Panc1 (cell line): ENCODE measurements at regions not wholly inside any gene's neighbourhood (a gene's known extent, or its start where the extent isn't known, plus 50 kb on each side); places are given as distances from the start of the nearest gene placed in this dataset.

Experiments used
- ATAC-seq: fragments of 200-7000 bp; cut with Tn5 transposase; 2 replicates; pipeline ENCODE4 v1.9.1; 2020; ENCODE audit warnings: mild to moderate bottlenecking, moderate library complexity
- BruUV-seq: library from RNA; stranded (reverse); fragments of 400-500 nt; replicated peaks from 2 replicates; lab custom pipeline; 2021; lab: Mats Ljungman, UMichigan
- CTCF ChIA-PET: fragments of 300-600 bp; sonication (Branson Sonifier 250); formaldehyde crosslinking; loops from one replicate; lab custom pipeline; 2022; ENCODE audit warnings: antibody characterized with exemption; lab: Charles Lee
- POLR2A ChIA-PET: fragments of 300-600 bp; sonication (Branson Sonifier 250); formaldehyde crosslinking; loops from one replicate; lab custom pipeline; 2022; ENCODE audit warnings: antibody characterized with exemption; lab: Charles Lee
- DNase-seq: peaks from one replicate; pipeline ENCODE4 v3.0.0-alpha.2; 2010; ENCODE audit warnings: low read depth, low spot score
- H3K27ac ChIP-seq: 2 replicates; pipeline ENCODE4 v1.5.1; 2011; ENCODE audit warnings: mild to moderate bottlenecking, low read length, inconsistent platforms
- H3K27me3 ChIP-seq: fragments of 200-500 bp; sonication (Bioruptor generic); 2 replicates; pipeline ENCODE4 v1.6.0; 2014; ENCODE audit warnings: low read length, inconsistent platforms; ENCODE audit not compliant: control insufficient read depth, insufficient read depth
- H3K36me3 ChIP-seq: fragments of 200-500 bp; sonication (Bioruptor generic); 2 replicates; pipeline ENCODE4 v1.5.1; 2014; ENCODE audit warnings: inconsistent platforms, mild to moderate bottlenecking, low read length, moderate library complexity; ENCODE audit not compliant: control insufficient read depth, insufficient read depth
- H3K4me1 ChIP-seq: 2 replicates; pipeline ENCODE4 v1.5.1; 2011; ENCODE audit warnings: inconsistent platforms, mild to moderate bottlenecking, low read length, moderate library complexity; ENCODE audit not compliant: control insufficient read depth, insufficient read depth
- H3K4me3 ChIP-seq, 2 experiments: 2 replicates each; pipeline ENCODE4 v1.5.1; 2011 to 2012; ENCODE audit warnings: low read depth in 2 of 2, low read length in 2 of 2, mild to moderate bottlenecking in 2 of 2, inconsistent platforms in 1 of 2, moderate library complexity in 1 of 2
- H3K9me3 ChIP-seq: fragments of 200-500 bp; sonication (Bioruptor generic); 2 replicates; pipeline ENCODE4 v1.5.1; 2014; ENCODE audit warnings: low read depth, mild to moderate bottlenecking, inconsistent platforms, low read length, moderate library complexity; ENCODE audit not compliant: control insufficient read depth, insufficient read depth
- POLR2AphosphoS5 ChIP-seq: IDR thresholded peaks from 2 replicates; pipeline ENCODE4 v1.6.1; 2012; ENCODE audit warnings: mild to moderate bottlenecking, low read depth, low read length, moderate library complexity
- SIN3A ChIP-seq: IDR thresholded peaks from 2 replicates; pipeline ENCODE4 v1.6.1; 2012; ENCODE audit warnings: low read depth, mild to moderate bottlenecking, low read length, moderate library complexity, borderline replicate concordance; ENCODE audit not compliant: insufficient read depth
- TCF7L2 ChIP-seq: IDR thresholded peaks from 2 replicates; pipeline ENCODE4 v1.6.1; 2011; ENCODE audit warnings: mild to moderate bottlenecking, low read depth, low read length, inconsistent platforms
- in situ Hi-C: cut with HindIII; loops from 2 replicates; pipeline ENCODE4 v1.10.0; 2016; ENCODE audit warnings: low sequenced_read_pairs, low pct_unique_long_range_greater_than_20kb
- intact Hi-C: fragments of 100-400 bp; cut with micrococcal nuclease; formaldehyde crosslinking; loops from one replicate; pipeline ENCODE4 v1.10.0; 2022; ENCODE audit not compliant: unreplicated experiment
- TF ChIP-seq, protein P1 (sequence below), 2 experiments: IDR thresholded peaks; 2 replicates each; pipeline ENCODE4 v1.6.1; 2011 to 2012; ENCODE audit warnings: low read depth in 2 of 2, control low read depth in 1 of 2, low read length in 1 of 2, mild to moderate bottlenecking in 1 of 2, moderate library complexity in 1 of 2; ENCODE audit not compliant: insufficient read depth in 1 of 2
- TF ChIP-seq, protein P2 (sequence below): fragments of 450-650 bp; IDR thresholded peaks from 2 replicates; pipeline ENCODE4 v1.5.1; 2017; ENCODE audit warnings: mild to moderate bottlenecking

DNA sequence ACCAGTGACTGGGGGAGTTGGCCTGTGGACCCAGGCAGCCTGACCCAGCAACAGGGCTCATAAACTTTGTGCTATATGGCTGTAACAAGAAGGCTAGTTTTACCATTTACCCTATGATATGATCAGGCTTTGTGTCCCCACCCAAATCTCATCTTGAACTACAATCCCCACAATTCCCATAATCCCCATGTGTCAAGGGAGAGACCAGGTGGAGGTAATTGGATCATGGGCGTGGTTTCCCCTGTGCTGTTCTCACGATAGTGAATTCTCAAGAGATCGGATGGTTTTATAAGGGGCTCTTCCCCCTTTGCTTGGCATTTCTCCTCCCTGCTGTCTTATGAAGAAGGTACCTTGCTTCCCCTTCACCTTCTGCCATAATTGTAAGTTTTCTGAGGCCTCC is 111.2 kb upstream of the NLRP1 start:
- TF ChIP-seq, protein P1, sequence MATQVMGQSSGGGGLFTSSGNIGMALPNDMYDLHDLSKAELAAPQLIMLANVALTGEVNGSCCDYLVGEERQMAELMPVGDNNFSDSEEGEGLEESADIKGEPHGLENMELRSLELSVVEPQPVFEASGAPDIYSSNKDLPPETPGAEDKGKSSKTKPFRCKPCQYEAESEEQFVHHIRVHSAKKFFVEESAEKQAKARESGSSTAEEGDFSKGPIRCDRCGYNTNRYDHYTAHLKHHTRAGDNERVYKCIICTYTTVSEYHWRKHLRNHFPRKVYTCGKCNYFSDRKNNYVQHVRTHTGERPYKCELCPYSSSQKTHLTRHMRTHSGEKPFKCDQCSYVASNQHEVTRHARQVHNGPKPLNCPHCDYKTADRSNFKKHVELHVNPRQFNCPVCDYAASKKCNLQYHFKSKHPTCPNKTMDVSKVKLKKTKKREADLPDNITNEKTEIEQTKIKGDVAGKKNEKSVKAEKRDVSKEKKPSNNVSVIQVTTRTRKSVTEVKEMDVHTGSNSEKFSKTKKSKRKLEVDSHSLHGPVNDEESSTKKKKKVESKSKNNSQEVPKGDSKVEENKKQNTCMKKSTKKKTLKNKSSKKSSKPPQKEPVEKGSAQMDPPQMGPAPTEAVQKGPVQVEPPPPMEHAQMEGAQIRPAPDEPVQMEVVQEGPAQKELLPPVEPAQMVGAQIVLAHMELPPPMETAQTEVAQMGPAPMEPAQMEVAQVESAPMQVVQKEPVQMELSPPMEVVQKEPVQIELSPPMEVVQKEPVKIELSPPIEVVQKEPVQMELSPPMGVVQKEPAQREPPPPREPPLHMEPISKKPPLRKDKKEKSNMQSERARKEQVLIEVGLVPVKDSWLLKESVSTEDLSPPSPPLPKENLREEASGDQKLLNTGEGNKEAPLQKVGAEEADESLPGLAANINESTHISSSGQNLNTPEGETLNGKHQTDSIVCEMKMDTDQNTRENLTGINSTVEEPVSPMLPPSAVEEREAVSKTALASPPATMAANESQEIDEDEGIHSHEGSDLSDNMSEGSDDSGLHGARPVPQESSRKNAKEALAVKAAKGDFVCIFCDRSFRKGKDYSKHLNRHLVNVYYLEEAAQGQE (IDR thresholded peaks at IDR 0.05; ENCODE audit: insufficient read depth in 1 of 2, low read depth in 2 of 2, low read length in 1 of 2) = no peak
- TF ChIP-seq TCF7L2 (no peak), SIN3A (no peak), POLR2AphosphoS5 (no peak)
- TF ChIP-seq, protein P2, sequence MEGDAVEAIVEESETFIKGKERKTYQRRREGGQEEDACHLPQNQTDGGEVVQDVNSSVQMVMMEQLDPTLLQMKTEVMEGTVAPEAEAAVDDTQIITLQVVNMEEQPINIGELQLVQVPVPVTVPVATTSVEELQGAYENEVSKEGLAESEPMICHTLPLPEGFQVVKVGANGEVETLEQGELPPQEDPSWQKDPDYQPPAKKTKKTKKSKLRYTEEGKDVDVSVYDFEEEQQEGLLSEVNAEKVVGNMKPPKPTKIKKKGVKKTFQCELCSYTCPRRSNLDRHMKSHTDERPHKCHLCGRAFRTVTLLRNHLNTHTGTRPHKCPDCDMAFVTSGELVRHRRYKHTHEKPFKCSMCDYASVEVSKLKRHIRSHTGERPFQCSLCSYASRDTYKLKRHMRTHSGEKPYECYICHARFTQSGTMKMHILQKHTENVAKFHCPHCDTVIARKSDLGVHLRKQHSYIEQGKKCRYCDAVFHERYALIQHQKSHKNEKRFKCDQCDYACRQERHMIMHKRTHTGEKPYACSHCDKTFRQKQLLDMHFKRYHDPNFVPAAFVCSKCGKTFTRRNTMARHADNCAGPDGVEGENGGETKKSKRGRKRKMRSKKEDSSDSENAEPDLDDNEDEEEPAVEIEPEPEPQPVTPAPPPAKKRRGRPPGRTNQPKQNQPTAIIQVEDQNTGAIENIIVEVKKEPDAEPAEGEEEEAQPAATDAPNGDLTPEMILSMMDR = no peak
- Histone ChIP-seq H3K9me3 (no peaks in the 10 kb centered on the region), H3K4me1 (no peaks in the 10 kb centered on the region), H3K27ac (no peak overlapping the region), H3K36me3 (no peaks in the 10 kb centered on the region), H3K4me3 (no peak overlapping the region), H3K27me3 (no peaks in the 10 kb centered on the region)
- no peak for DNase-seq
- intact Hi-C loops = no loop called here
- in situ Hi-C loops = no loop called here
- ChIA-PET CTCF (no interaction called here), POLR2A (no interaction called here)
- no TSS peak for BruUV-seq
- no peak for ATAC-seq

DNA sequence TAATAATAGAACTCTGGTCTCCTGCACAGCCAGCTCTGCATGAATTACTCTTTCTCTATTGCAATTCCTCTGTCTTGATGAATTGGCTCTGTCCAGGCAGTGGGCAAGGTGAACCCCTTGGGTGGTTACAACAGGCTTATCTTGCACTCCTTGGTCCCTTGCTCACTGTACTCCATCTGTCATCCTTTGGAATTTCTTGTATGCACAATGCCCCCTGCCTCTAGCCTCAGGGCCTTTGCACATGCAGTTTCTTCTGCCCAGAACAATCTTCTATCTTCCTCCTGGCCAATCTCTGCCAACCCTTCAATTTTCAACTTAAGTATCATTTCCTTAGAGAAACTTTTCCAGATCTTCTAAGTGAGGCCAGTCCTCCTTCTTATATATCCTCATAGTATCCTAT is 114.7 kb upstream of the NLRP1 start:
- H3K27ac ChIP-seq = no peak overlapping the region
- H3K4me3 ChIP-seq = no peak overlapping the region
- H3K9me3 ChIP-seq = no peaks in the 10 kb centered on the region
- POLR2A ChIA-PET = interaction anchor here (0.5 kb wide), 1 partner anchor 84 kb away, joined by 3 read pairs; no protein-coding TSS in a partner anchor
- no TSS peak for BruUV-seq
- no peak for DNase-seq
- ATAC-seq = no peak
- CTCF ChIA-PET = no interaction called here
- no peaks in the 10 kb centered on the region for H3K36me3 ChIP-seq
- TF ChIP-seq TCF7L2 (no peak), POLR2AphosphoS5 (no peak), SIN3A (no peak)
- TF ChIP-seq, protein P2 = no peak
- TF ChIP-seq, protein P1 (IDR thresholded peaks at IDR 0.05; ENCODE audit: insufficient read depth in 1 of 2, low read depth in 2 of 2, low read length in 1 of 2) = no peak
- H3K4me1 ChIP-seq = no peaks in the 10 kb centered on the region
- in situ Hi-C loops = no loop called here
- no peaks in the 10 kb centered on the region; the same call in 1 of the 2 replicates for H3K27me3 ChIP-seq
- intact Hi-C loops = no loop called here
